ENCODE measurements at regions not wholly inside any gene's neighbourhood (a gene's known extent, or its start where the extent isn't known, plus 50 kb on each side); places are given as distances from the start of the nearest gene placed in this dataset.
"Not testable (repeated sequence)": the region's sequence is repeated elsewhere in the genome, so short reads cannot be mapped to it uniquely, and the experiment has no call there.

DNA sequence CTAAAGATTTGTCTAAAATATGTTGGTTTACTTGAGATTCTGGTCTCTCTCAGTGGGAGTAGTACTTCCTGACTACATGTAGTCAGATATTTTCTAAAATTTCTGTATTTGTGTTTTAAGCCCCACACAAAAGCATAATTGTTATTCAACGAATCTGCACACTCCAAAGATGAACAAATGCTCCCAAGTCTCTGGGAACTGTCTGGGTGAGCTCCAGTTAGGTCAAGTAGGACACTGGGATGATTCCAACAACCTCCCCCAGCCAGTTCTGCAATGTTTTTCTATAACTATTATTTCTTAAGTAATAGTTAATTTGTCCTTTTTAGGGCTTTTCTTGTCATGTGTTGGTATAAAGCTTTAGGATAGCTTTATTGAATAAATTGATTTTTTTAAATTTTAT is 174.6 kb downstream of the FAM174A start:
- H3K4me3 ChIP-seq (ENCODE audit: low read depth, low read length), result no peak overlapping the region
- H3K27me3 ChIP-seq (ENCODE audit: control insufficient read depth, insufficient read depth, low read length), result no peaks in the 10 kb centered on the region
- TF ChIP-seq CTCF (IDR thresholded peaks at IDR 0.05; ENCODE audit: low read depth, low read length), result no peak
- no peaks in the 10 kb centered on the region for H3K9me3 ChIP-seq (ENCODE audit: control insufficient read depth, insufficient read depth, low read length)
- POLR2A ChIA-PET, result no interaction called here
- no peak overlapping the region for H3K27ac ChIP-seq (ENCODE audit: low read depth, low read length)
- DNase-seq (ENCODE audit: low read depth, low spot score), result no peak
- CTCF ChIA-PET, result no interaction called here

DNA sequence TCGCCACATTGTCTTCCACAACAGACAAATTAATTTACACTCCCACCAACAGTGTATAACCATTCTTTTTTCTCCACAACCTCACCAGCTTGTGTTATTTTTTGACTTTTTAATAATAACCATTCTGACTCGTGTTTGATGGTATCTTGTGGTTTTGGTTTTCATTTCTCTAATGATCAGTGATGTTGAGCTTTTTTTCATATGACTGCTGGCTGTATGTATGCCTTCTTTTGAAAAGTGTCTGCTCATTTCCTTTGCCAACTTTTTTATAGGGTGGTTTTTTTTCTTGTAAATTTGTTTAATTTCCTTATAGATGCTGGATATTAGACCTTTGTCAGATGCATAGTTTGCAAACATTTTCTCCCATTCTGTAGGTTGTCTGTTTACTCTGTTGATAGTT is 179.6 kb downstream of the FAM174A start:
- POLR2A ChIA-PET, CTCF ChIA-PET: not testable (repeated sequence)

DNA sequence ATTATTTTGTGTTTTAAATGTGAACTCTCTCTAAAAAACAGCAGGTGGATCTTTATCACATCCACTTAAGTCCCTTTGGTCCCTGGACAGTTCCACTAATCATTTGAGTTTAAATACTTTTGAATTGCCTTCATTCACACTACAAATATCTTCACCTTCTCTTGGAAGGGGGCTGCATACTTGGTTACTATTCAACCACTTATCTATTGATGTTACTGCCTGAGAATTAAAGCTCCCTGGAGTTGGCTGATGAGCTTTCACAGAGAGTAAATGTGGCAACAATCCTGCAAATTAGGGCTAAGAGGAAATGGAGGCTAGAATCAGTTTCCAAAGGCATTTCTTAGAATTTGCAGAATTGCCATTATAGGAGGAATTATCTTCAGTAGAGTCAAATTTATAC is 180.4 kb downstream of the ST8SIA4 start:
- TF ChIP-seq CTCF (IDR thresholded peaks at IDR 0.05; ENCODE audit: low read depth, low read length), result no peak
- POLR2A ChIA-PET, result no interaction called here
- Histone ChIP-seq H3K4me3 (ENCODE audit: low read depth, low read length) (no peak overlapping the region), H3K27ac (ENCODE audit: low read depth, low read length) (no peak overlapping the region), H3K9me3 (ENCODE audit: control insufficient read depth, insufficient read depth, low read length) (no peaks in the 10 kb centered on the region), H3K27me3 (ENCODE audit: control insufficient read depth, insufficient read depth, low read length) (no peaks in the 10 kb centered on the region)
- no peak for DNase-seq (ENCODE audit: low read depth, low spot score)
- CTCF ChIA-PET, result no interaction called here

More for the DNA sequence above, 179.6 kb downstream of the FAM174A start:
- not testable (repeated sequence) for DNase-seq (ENCODE audit: low read depth, low spot score); H3K9me3 ChIP-seq (ENCODE audit: control insufficient read depth, insufficient read depth, low read length); H3K27ac ChIP-seq (ENCODE audit: low read depth, low read length); H3K27me3 ChIP-seq (ENCODE audit: control insufficient read depth, insufficient read depth, low read length); H3K4me3 ChIP-seq (ENCODE audit: low read depth, low read length)

- ChIA-PET CTCF (no interaction called here), POLR2A (no interaction called here)
- H3K4me3 ChIP-seq (ENCODE audit: low read depth, low read length), result no peak overlapping the region
- no peak overlapping the region for H3K27ac ChIP-seq (ENCODE audit: low read depth, low read length)
- H3K9me3 ChIP-seq (ENCODE audit: control insufficient read depth, insufficient read depth, low read length), result no peaks in the 10 kb centered on the region
- TF ChIP-seq CTCF (IDR thresholded peaks at IDR 0.05; ENCODE audit: low read depth, low read length), result no peak
- no peaks in the 10 kb centered on the region for H3K27me3 ChIP-seq (ENCODE audit: control insufficient read depth, insufficient read depth, low read length)
- DNase-seq (ENCODE audit: low read depth, low spot score), result no peak
Measured at GRCh38 chr5:100723229-100723628, 179.9 kb downstream of the ST8SIA4 start.

DNA sequence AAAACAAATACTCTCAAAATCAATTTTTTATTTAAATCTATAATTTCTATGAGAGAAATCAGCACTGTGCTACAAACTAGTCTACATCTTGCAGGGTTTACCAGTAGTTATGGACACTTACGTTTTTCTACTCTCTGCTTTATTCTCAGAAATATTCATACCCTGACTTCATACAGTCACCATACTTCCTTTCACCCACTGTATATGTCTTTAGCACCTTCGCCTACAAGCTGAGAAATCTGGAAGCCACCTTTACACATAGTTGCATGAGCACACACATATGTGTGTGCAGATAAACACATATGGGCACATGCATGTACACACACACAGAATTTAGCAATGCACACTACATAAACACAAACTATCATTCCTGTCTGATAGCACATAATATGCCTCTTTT is 177.0 kb downstream of the ST8SIA4 start:
- no peaks in the 10 kb centered on the region for H3K27me3 ChIP-seq (ENCODE audit: control insufficient read depth, insufficient read depth, low read length)
- TF ChIP-seq CTCF (IDR thresholded peaks at IDR 0.05; ENCODE audit: low read depth, low read length), result no peak
- DNase-seq (ENCODE audit: low read depth, low spot score), result no peak
- POLR2A ChIA-PET, result no interaction called here
- H3K27ac ChIP-seq (ENCODE audit: low read depth, low read length), result no peak overlapping the region
- H3K9me3 ChIP-seq (ENCODE audit: control insufficient read depth, insufficient read depth, low read length), result no peaks in the 10 kb centered on the region
- H3K4me3 ChIP-seq (ENCODE audit: low read depth, low read length), result no peak overlapping the region
- CTCF ChIA-PET, result interaction anchor here (1.0 kb wide), 1 partner anchor 28 kb away, joined by 3 read pairs; no protein-coding TSS in a partner anchor

DNA sequence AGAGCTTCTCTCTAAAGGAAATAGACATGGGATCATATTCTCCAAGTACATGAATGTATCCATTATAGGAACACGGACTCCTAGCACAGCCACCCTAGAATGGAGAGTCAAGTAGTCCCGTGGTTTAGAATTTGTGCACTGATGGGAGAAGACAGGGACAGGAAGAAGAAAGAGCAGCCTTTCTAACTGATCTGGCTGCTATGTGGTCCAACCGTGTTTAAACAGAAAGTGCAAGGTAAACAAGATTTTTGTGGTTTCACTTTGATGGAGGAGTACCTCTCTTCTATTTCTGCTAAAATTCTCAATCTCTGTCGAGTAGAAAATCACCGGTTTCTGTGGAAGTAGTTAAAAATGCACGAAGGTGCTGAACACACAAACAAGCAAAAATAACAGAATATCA is 171.3 kb downstream of the ST8SIA4 start:
- Histone ChIP-seq H3K4me3 (ENCODE audit: low read depth, low read length) (no peak overlapping the region), H3K27ac (ENCODE audit: low read depth, low read length) (no peak overlapping the region), H3K27me3 (ENCODE audit: control insufficient read depth, insufficient read depth, low read length) (no peaks in the 10 kb centered on the region), H3K9me3 (ENCODE audit: control insufficient read depth, insufficient read depth, low read length) (no peaks in the 10 kb centered on the region)
- ChIA-PET POLR2A (no interaction called here), CTCF (no interaction called here)
- TF ChIP-seq CTCF (IDR thresholded peaks at IDR 0.05; ENCODE audit: low read depth, low read length), result no peak
- DNase-seq (ENCODE audit: low read depth, low spot score), result no peak
